Activated B cell treated with CpG ODN at 0.5 μM for 24 hours (primary cell): ENCODE measurements at regions not wholly inside any gene's neighbourhood (a gene's known extent, or its start where the extent isn't known, plus 50 kb on each side); places are given as distances from the start of the nearest gene placed in this dataset.

Source experiments
- ATAC-seq: fragments of 200-7000 bp; cut with Tn5 transposase; one replicate; pipeline ENCODE4 v1.10.0; 2021; ENCODE audit warnings: low read depth, mild to moderate bottlenecking, moderate library complexity
- CTCF ChIA-PET: fragments of 350-600 bp; sonication (Branson Sonifier 250); formaldehyde crosslinking; loops from one replicate; lab custom pipeline; 2021; ENCODE audit warnings: antibody characterized with exemption; lab: Charles Lee
- POLR2A ChIA-PET: fragments of 350-600 bp; sonication (Branson Sonifier 250); formaldehyde crosslinking; loops from one replicate; lab custom pipeline; 2021; ENCODE audit warnings: antibody characterized with exemption; lab: Charles Lee
- DNase-seq: peaks from one replicate; pipeline ENCODE4 v3.0.0; 2022
- H3K27ac Mint-ChIP-seq: one replicate; pipeline ENCODE4 v1.8.0; 2020; ENCODE audit warnings: mixed read lengths
- H3K27me3 Mint-ChIP-seq: one replicate; pipeline ENCODE4 v1.8.0; 2021; ENCODE audit warnings: mixed read lengths
- H3K36me3 Mint-ChIP-seq: one replicate; pipeline ENCODE4 v1.8.0; 2021; ENCODE audit warnings: low read depth, mixed read lengths
- H3K4me1 Mint-ChIP-seq: one replicate; pipeline ENCODE4 v1.8.0; 2021; ENCODE audit warnings: mixed read lengths
- H3K4me3 Mint-ChIP-seq: one replicate; pipeline ENCODE4 v1.8.0; 2020; ENCODE audit warnings: mild to moderate bottlenecking, mixed read lengths
- H3K9me3 Mint-ChIP-seq: one replicate; pipeline ENCODE4 v1.8.0; 2020; ENCODE audit warnings: mixed read lengths
- CTCF ChIP-seq: fragments of 200-600 bp; IDR thresholded peaks from one replicate; pipeline ENCODE4 v1.8.0; 2022; ENCODE audit warnings: antibody characterized with exemption, mild to moderate bottlenecking
- intact Hi-C: fragments of 100-400 bp; cut with micrococcal nuclease; formaldehyde crosslinking; loops from one replicate; pipeline ENCODE4 v1.15.1; 2024

DNA sequence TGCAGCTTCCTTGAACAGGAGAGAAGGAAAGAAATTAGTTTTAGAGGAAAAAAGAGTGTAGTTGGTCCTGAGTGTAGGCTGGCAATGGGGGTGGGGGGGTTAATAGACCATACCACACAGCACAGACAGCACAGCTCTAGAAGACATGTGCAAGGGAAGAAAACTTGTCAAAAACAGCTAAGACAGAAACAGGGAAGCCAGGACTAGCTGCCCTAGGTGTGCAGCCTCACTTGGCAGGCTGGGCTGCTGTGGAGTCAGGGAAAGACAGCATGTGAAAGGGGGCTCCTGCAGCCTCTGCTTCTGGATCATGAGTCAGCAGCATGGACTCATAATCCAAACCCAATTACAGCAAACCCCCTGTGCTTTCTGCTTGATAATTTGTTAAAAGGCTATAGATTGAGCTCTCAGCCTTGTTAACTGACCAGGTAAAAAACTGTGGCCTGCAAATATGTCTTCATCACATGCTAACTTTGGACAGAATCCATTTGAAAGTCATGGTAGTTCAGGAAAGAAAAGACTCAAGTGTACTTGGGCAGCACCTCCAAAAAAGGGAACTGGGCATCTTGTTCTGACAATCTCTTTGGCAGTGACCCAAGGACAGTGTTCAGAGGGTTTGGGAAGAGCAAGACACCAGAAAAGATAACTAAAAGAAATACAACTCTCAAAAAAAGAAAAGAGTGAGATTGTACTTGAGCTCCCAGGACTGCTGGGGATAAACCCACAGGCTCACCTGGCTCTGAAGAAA lies 142.2 kb upstream of the VWC2 start:
- POLR2A ChIA-PET: no interaction called here
- no peak for TF ChIP-seq CTCF
- DNase-seq (no peak), ATAC-seq (no peak)
- intact Hi-C loops: no loop called here
- H3K36me3 Mint-ChIP-seq: no peaks in the 10 kb centered on the region
- H3K4me3 Mint-ChIP-seq: no peak overlapping the region
- no peaks in the 10 kb centered on the region for H3K4me1 Mint-ChIP-seq
- H3K27ac Mint-ChIP-seq: no peak overlapping the region
- H3K9me3 Mint-ChIP-seq: no peaks in the 10 kb centered on the region
- no peaks in the 10 kb centered on the region for H3K27me3 Mint-ChIP-seq
- CTCF ChIA-PET: no interaction called here

DNA sequence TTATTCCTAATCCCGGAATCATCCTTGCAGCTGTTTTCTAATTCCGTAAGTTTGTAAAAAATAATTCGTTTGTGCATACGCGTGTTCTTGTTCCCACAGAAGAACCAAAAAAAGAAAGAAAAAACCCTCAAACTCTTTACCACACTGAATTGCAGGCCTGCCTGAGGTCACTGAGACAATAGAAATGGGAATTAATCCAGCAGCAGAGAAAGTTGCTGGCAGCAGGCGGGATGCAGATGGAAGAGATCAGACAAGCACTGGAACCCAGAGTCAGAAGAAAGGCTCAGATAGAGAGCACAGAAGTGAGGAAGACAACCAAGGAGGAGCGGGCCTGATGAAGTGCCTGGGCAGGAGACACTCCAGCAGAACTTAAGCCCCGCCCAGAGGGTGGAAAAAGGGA lies 141.5 kb upstream of the VWC2 start:
- no peak for DNase-seq
- no peak for TF ChIP-seq CTCF

GRCh38 chr7:49635800-49636199 lies 137.6 kb upstream of the VWC2 start:
- Mint-ChIP-seq H3K4me3 (no peak overlapping the region), H3K27me3 (no peaks in the 10 kb centered on the region), H3K9me3 (no peaks in the 10 kb centered on the region), H3K27ac (no peak overlapping the region), H3K36me3 (no peaks in the 10 kb centered on the region), H3K4me1 (no peaks in the 10 kb centered on the region)
- ChIA-PET POLR2A (no interaction called here), CTCF (no interaction called here)
- intact Hi-C loops: no loop called here
- DNase-seq (no peak), ATAC-seq (no peak)
- TF ChIP-seq CTCF: no peak

More for the DNA sequence above, 141.5 kb upstream of the VWC2 start:
- Mint-ChIP-seq H3K36me3 (no peaks in the 10 kb centered on the region), H3K4me1 (no peaks in the 10 kb centered on the region), H3K27me3 (no peaks in the 10 kb centered on the region), H3K27ac (no peak overlapping the region), H3K4me3 (no peak overlapping the region), H3K9me3 (no peaks in the 10 kb centered on the region)
- POLR2A ChIA-PET: no interaction called here
- intact Hi-C loops: no loop called here
- no peak for ATAC-seq
- CTCF ChIA-PET: no interaction called here

DNA sequence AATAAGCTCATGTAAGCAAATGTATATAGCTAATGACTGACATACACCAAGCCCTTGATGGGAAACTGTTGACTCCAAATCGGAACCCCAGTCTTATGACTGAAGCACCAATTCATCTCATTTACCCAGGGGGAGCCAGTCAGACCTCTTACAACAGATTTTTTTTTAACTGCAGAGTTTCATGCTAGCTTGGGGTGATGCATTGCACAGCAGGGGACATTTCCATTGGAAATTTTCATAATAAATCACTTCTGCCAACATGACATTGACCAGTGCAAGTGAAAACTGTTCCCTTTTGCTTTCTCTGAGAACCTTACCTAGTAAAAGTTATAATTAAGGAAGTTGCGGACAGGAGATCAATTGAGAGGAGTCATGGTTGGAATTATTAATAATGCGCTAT lies 137.0 kb upstream of the VWC2 start:
- H3K27ac Mint-ChIP-seq: no peak overlapping the region
- CTCF ChIA-PET: no interaction called here
- intact Hi-C loops: no loop called here
- POLR2A ChIA-PET: no interaction called here
- DNase-seq (no peak), ATAC-seq (no peak)
- no peaks in the 10 kb centered on the region for H3K36me3 Mint-ChIP-seq
- H3K9me3 Mint-ChIP-seq: no peaks in the 10 kb centered on the region
- TF ChIP-seq CTCF: no peak
- no peak overlapping the region for H3K4me3 Mint-ChIP-seq
- no peaks in the 10 kb centered on the region for H3K27me3 Mint-ChIP-seq
- H3K4me1 Mint-ChIP-seq: no peaks in the 10 kb centered on the region

- POLR2A ChIA-PET: no interaction called here
- no peak for DNase-seq
- Mint-ChIP-seq H3K4me3 (no peak overlapping the region), H3K4me1 (no peaks in the 10 kb centered on the region), H3K36me3 (no peaks in the 10 kb centered on the region), H3K9me3 (no peaks in the 10 kb centered on the region), H3K27ac (no peak overlapping the region), H3K27me3 (no peaks in the 10 kb centered on the region)
- ATAC-seq: no peak
- intact Hi-C loops: no loop called here
- TF ChIP-seq CTCF: no peak
- CTCF ChIA-PET: no interaction called here
These were observed 135.3 kb upstream of the VWC2 start for GRCh38 chr7:49638166-49638565.
